Muscle of arm (tissue), 1 donor: ENCODE measurements at regions not wholly inside any gene's neighbourhood (a gene's known extent, or its start where the extent isn't known, plus 50 kb on each side); places are given as distances from the start of the nearest gene placed in this dataset.
A peak's percentile ranks its signal among the peaks of the same experiment; 100 is the strongest.

Experiments used
- DNase-seq: peaks from one replicate; pipeline ENCODE4 v3.0.0-alpha.2; 2013

- no peak for DNase-seq
Observed at GRCh38 chr2:120991441-120991840, 255.8 kb downstream of the GLI2 start.

- no peak for DNase-seq
Observed at GRCh38 chr2:120992791-120993555, 257.3 kb downstream of the GLI2 start.

- DNase-seq, result no peak
Observed at GRCh38 chr2:120993661-120994060, 258.0 kb downstream of the GLI2 start.

GRCh38 chr2:120994301-120994995 lies 258.8 kb downstream of the GLI2 start:
- no peak for DNase-seq

GRCh38 chr2:120995152-120995551 lies 259.5 kb downstream of the GLI2 start:
- DNase-seq, result peak; percentile 52

- DNase-seq, result no peak
Observed at GRCh38 chr2:120995656-120996190, 260.1 kb downstream of the GLI2 start.

- DNase-seq, result peak; percentile 54
Observed at GRCh38 chr2:120999377-121000097, 263.9 kb downstream of the GLI2 start.

GRCh38 chr2:121000804-121001203 lies 265.1 kb downstream of the GLI2 start:
- DNase-seq, result no peak

GRCh38 chr2:121001641-121002040 lies 266.0 kb downstream of the GLI2 start:
- DNase-seq, result no peak

GRCh38 chr2:121002597-121002996 lies 266.9 kb downstream of the GLI2 start:
- no peak for DNase-seq

GRCh38 chr2:121003391-121003790 lies 267.7 kb downstream of the GLI2 start:
- DNase-seq, result no peak

GRCh38 chr2:121004359-121004758 lies 268.7 kb downstream of the GLI2 start:
- DNase-seq, result no peak

GRCh38 chr2:121004950-121005349 lies 269.3 kb downstream of the GLI2 start:
- DNase-seq, result peak; percentile 70

- peak; percentile 51 for DNase-seq
Observed at GRCh38 chr2:121005453-121005852, 269.8 kb downstream of the GLI2 start.

- DNase-seq, result no peak
Observed at GRCh38 chr2:121006743-121007489, 271.2 kb downstream of the GLI2 start.

- DNase-seq, result no peak
Observed at GRCh38 chr2:121007490-121007853, 271.8 kb downstream of the GLI2 start.

GRCh38 chr2:121008975-121009374 lies 273.3 kb downstream of the GLI2 start:
- DNase-seq, result no peak

GRCh38 chr2:121010998-121011397 lies 274.0 kb downstream of the TFCP2L1 start:
- DNase-seq, result no peak

GRCh38 chr2:121014876-121015275 lies 270.1 kb downstream of the TFCP2L1 start:
- no peak for DNase-seq

- DNase-seq, result no peak
Observed at GRCh38 chr2:121015971-121016485, 269.0 kb downstream of the TFCP2L1 start.

GRCh38 chr2:121017396-121017795 lies 267.6 kb downstream of the TFCP2L1 start:
- no peak for DNase-seq
